ENCODE measurements at regions not wholly inside any gene's neighbourhood (a gene's known extent, or its start where the extent isn't known, plus 50 kb on each side); places are given as distances from the start of the nearest gene placed in this dataset.

GRCh38 chr2:15730545-15731212 is 139.0 kb downstream of the DDX1 start:
- WGBS, 2 experiments (ENCODE audit: extremely low coverage in 1 of 2, insufficient coverage in 1 of 2, insufficient read length in 1 of 2, insufficient replicate concordance in 2 of 2, low coverage in 1 of 2, low lambda C conversion rate in 2 of 2, missing lambda C conversion rate in 1 of 2) = 81% methylated on average over 7 of the region's 7 CpGs; no CpG with 5 or more reads in 1 of the 2 experiments
- Histone ChIP-seq H4K91ac (replicated peaks; ENCODE audit: insufficient read length, low read length) (no peak overlapping the region), H3K27me3 (replicated peaks in 1 of 4; ENCODE audit: control insufficient read depth in 3 of 4, extremely low read depth in 1 of 4, insufficient read depth in 3 of 4, low read length in 3 of 4) (no peaks in the 10 kb centered on the region), H3K36me3 (ENCODE audit: control insufficient read depth in 2 of 4, insufficient read depth in 4 of 4, low read length in 3 of 4) (no peaks in the 10 kb centered on the region), H2BK15ac (ENCODE audit: low read length) (no peak overlapping the region), H3K56ac (replicated peaks; ENCODE audit: insufficient read length, low read depth, low read length) (no peak overlapping the region), H3K23ac (ENCODE audit: insufficient read length) (no peak overlapping the region), H3K79me2 (ENCODE audit: control insufficient read depth in 1 of 2, insufficient read depth in 2 of 2, low read length in 2 of 2) (no peaks in the 10 kb centered on the region), H3K18ac (ENCODE audit: extremely low read depth, low read length) (no peak overlapping the region), H2AFZ (ENCODE audit: low read length) (no peak overlapping the region), H4K8ac (ENCODE audit: extremely low read depth, insufficient read depth, low read length) (no peak overlapping the region), H2BK120ac (replicated peaks; ENCODE audit: low read depth, low read length) (no peak overlapping the region), H3K4ac (replicated peaks; ENCODE audit: insufficient read length, low read depth, low read length) (no peak overlapping the region), H3K79me1 (ENCODE audit: low read depth, low read length) (no peaks in the 10 kb centered on the region), H2AK5ac (ENCODE audit: low read depth, low read length) (no peak overlapping the region), H4K20me1 (replicated peaks in 1 of 2; ENCODE audit: control insufficient read depth in 1 of 2, insufficient read depth in 2 of 2, low read length in 2 of 2) (no peaks in the 10 kb centered on the region), H3K14ac (ENCODE audit: insufficient read length) (no peak overlapping the region), H3K27ac (ENCODE audit: low read depth, low read length) (no peak overlapping the region), H3K23me2 (ENCODE audit: low read depth, low read length) (no peaks in the 10 kb centered on the region), H2BK5ac (ENCODE audit: low read depth, low read length) (no peak overlapping the region), H2BK12ac (ENCODE audit: low read depth, low read length) (no peak overlapping the region), H3K9ac (replicated peaks in 1 of 4; ENCODE audit: extremely low read depth in 1 of 4, low read depth in 3 of 4, low read length in 3 of 4) (no peak overlapping the region), H3K4me1 (replicated peaks in 1 of 4; ENCODE audit: control insufficient read depth in 3 of 4, insufficient read depth in 4 of 4, low read length in 3 of 4) (peaks cover 0 to under 1% (median 0%) of the 10 kb centered on the region in 4 experiments; a peak in 1 of 7 replicates), H4K5ac (ENCODE audit: insufficient read length, low read depth, low read length) (no peak overlapping the region), H2BK20ac (ENCODE audit: low read length) (no peak overlapping the region), H3K9me3 (ENCODE audit: insufficient read depth in 2 of 2, low read depth in 1 of 2, low read length in 1 of 2) (no peaks in the 10 kb centered on the region), H3K4me2 (ENCODE audit: insufficient read depth in 1 of 2, low read depth in 2 of 2, low read length in 2 of 2) (no peak overlapping the region), H3K4me3 (ENCODE audit: extremely low read depth in 1 of 4, insufficient read depth in 2 of 4, low read depth in 3 of 4, low read length in 4 of 4) (no peak overlapping the region)
- DNase-seq (ENCODE audit: low read depth in 1 of 2, low spot score in 2 of 2) (no peak), FAIRE-seq (no peak)
- CTCF ChIA-PET (ENCODE audit: partially characterized antibody) = interaction anchor here (0.6 to 5.7 kb wide), 9 partner anchors 14 to 590 kb away, joined by 3 to 21 read pairs (median 3); no protein-coding TSS in a partner anchor
- POLR2A ChIA-PET (ENCODE audit: partially characterized antibody) = no interaction called here
- TF ChIP-seq HDAC2 (IDR thresholded peaks at IDR 0.05; ENCODE audit: borderline replicate concordance in 1 of 2, low read depth in 2 of 2, low read length in 2 of 2) (no peak), POLR2AphosphoS5 (IDR thresholded peaks at IDR 0.05; ENCODE audit: low read depth, low read length) (no peak), EGR1 (IDR thresholded peaks at IDR 0.05; ENCODE audit: borderline replicate concordance, low read depth, low read length) (no peak), HDAC6 (IDR thresholded peaks at IDR 0.05; ENCODE audit: low read depth, low read length) (no peak), SIN3A (conservative IDR thresholded peaks at IDR 0.05 in 1 of 2, IDR thresholded peaks at IDR 0.05 in 1 of 2; ENCODE audit: low read depth in 1 of 2, low read length in 2 of 2) (no peak), YY1 (IDR thresholded peaks at IDR 0.05; ENCODE audit: low read depth, low read length) (no peak), FOSL1 (IDR thresholded peaks at IDR 0.05; ENCODE audit: insufficient read depth, low read depth, low read length) (no peak), CHD1 (IDR thresholded peaks at IDR 0.05; ENCODE audit: low read depth, low read length) (no peak), RAD21 (IDR thresholded peaks at IDR 0.05 in 1 of 2, conservative IDR thresholded peaks at IDR 0.05 in 1 of 2; ENCODE audit: low read depth in 2 of 2, low read length in 2 of 2) (no peak), TCF12 (IDR thresholded peaks at IDR 0.05; ENCODE audit: low read depth, low read length) (no peak), RFX5 (IDR thresholded peaks at IDR 0.05; ENCODE audit: borderline replicate concordance, low read depth, low read length) (no peak), ASH2L (IDR thresholded peaks at IDR 0.05; ENCODE audit: low read length) (no peak), EZH2 (IDR thresholded peaks at IDR 0.05; ENCODE audit: low read depth, low read length, severe bottlenecking) (no peak), CEBPB (IDR thresholded peaks at IDR 0.05; ENCODE audit: low read depth, low read length) (no peak)
